SIG-M5 treated with dmso at 0.1 percent for 504 hours (cell line): ENCODE measurements at regions not wholly inside any gene's neighbourhood (a gene's known extent, or its start where the extent isn't known, plus 50 kb on each side); places are given as distances from the start of the nearest gene placed in this dataset.
A peak's percentile ranks its signal among the peaks of the same experiment; 100 is the strongest.

Experiments
- DNase-seq: peaks from one replicate; lab custom pipeline; 2025; ENCODE audit not compliant: unreplicated experiment; lab: John Stamatoyannopoulos, UW

DNA sequence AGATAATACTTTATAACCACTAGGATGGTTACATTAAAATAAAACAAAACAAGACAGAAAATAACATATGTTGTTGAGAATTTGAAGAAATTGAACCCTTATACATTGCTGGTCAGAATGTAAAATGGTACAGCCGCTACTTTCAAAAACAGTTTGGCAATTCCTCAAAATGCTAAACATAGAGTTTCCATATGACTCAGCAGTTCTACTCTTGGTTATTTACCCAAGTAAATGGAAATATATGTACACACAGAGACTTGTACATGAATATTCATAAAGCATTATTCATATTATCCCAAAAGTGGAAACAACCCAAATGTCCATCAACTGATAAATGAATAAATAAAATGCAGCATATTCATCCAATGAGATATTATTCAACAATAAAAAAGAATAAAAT, 92.5 kb upstream of the LRATD1 start:
- DNase-seq, result no peak

DNA sequence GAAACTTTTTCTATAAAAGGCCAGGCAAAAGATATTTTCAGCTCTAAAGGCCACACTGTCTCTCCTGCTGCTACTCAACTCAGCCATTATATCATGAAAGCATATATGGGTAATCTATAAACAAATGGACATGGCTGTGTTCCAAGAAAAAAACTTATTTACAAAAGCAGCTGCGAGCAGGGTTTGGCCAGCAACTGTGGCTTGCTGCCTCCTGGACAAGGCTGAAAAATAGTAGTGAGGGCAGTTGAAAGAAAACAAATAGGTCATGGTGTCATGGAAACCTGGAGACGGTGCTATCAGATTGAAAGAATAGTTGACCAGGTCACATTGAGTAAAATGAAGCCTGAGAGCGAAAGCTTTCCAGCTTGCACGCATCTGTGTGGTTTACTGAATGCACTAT, 89.2 kb upstream of the LRATD1 start:
- peak; percentile 12 for DNase-seq

DNA sequence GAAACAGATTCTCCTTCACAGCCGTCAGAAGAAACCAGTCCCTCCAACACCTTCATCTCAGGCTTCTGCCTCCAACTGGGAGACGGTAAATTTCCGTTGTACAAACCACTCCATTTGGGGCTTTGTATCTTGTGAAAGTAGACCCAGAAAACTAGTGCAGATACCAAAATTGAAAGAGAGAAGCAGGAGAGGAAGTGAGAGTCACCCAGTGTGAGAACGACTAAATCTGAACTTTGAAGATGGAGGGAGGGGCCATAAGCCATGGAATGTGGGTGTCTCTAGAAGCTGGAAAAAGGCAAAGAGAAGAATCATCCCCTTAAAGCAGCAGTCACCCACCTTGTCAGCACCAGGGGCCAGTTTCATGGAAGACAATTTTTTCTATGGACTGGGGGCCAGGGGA, 88.3 kb upstream of the LRATD1 start:
- DNase-seq, result no peak

DNA sequence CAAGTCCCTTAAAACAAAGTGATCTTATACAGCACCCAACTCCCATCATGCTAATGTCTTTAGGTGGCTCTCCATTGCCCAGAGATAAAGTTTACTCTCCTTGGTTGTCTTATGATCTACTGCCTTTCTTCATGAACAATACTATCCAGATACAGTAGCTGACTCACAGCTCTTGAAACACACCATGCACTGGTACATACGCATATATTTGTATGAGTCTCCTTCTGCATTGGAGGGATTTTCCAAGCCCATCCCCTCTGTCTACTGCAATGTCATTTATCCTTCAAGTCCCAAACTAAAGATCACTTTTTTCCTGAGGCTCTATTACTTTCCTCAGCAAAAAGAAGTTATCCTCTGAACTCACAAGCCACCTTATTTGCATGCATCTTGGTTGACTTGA, 84.7 kb upstream of the LRATD1 start:
- DNase-seq, result no peak

DNA sequence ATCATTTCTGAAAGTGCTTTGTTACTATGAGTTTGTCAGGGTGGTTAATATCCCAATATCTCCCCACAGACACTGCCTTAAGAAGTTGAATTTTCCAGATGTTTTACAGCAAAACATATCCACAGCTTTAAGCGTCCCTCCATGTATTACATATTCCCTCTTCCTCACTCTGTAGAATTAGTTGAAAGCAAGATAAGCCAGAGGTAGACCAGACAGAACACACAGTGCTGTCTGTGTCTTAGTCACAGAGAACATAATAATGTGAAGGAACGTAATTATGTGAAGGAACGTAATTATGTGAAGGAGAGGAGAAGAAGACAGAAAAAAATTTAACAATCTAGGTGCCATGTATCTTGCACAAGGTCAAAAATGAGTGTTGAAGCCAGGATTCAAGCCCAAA, 81.9 kb upstream of the LRATD1 start:
- DNase-seq, result no peak

DNA sequence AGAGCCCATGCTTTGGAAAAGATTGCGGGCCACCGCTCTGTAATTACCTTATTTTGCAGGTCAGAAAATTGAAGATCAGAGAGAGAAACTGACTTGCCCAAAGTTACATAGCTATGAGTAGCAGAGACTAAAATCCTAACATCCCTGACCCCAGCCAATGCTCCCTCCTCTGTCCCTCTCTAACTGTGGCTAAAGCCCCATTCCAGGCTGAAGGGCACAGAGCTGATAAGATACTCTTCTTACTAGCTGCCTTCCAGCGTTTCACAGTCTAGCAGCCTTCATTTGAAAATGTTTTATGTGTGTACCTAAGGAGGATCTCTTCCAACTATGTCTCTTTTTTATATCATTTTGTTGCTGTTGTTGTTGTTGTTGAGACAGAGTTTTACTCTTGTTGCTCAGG, 81.4 kb upstream of the LRATD1 start:
- DNase-seq, result no peak

DNA sequence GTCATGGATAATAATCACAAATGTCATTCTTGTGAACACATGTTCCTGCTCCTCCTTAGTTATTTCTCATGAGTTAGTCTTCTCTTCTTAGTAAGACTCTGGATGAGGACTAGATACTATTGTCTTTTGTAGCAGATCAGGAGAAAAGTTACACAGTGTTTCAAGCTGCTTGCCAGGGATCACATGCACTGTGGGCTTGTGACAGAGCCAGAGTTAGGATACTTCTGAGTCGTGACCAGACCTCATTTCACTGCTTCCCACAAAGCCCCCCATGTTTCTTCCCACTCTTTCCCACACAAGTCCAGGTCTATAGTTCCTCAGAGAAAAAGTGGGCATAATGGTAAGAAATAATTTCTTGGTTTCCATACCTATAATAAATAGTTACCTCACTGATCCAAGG, 80.2 kb upstream of the LRATD1 start:
- no peak for DNase-seq

DNA sequence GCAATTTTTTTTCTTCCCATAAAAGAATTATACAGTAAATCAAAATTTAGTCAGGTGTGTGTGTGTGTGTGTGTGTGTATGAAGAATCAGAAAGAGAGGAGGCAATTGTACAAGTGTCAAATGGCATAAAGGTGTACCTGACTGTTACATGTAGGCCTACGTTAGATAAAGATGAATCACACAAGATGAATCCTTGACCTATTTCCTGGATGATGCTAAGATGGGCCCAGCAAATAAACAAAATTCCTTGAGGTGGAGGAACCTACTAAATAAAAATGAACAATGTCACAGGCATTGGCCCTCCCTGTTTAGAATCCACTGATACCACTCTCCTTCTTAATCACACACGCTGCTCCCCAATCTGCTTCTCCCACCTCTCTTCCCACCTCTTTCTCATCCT, 79.7 kb upstream of the LRATD1 start:
- no peak for DNase-seq

DNA sequence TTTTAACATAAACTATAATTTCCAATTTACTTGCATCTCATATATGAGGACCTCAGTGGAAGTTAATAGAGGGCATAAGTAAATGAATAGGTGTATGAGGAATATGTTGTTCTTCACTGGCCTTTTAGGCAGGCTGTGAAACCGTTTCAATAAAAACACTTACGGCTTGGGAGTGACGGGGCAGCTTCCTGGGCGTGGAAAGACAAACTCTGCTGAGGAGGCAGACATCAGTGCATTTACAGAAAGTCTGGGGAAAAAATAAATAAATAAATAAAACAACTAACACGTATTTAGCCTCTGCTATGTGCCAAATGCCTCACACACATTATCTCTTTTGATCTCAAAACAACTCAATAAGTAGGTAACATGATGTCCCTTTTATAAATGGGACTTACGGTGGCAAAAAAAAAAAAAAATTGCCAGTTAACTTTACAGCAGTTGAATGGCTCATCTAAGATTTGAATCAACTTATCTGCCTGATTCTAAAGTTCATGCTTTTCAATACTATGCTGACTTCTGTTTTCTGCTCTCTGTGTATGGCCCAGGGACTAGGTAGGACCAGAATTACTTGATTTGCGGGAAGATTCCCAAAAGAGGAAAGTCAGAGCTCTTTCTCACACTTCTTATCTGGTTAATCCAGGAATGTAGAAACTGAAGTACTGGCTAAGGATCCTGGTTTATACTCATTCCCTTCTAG, 77.5 kb upstream of the LRATD1 start:
- DNase-seq, result no peak

DNA sequence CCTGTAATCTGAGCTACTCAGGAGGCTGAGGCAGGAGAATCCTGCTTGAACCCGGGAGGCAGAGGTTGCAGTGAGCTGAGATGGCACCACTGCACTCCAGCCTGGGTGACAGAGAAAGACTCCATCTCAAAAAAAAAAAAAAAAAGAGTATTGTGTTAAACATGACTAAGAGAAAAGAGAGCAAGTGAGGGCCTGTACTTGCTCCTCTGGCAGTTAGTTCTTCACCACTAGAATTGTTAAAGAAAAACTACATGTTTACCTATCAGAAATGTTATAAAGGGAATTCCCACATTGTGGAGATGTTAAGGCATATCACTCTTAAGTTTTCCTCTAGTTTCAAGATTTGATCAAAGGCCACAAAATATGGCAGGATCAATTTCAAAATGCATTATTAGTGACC, 75.4 kb upstream of the LRATD1 start:
- DNase-seq, result no peak

DNA sequence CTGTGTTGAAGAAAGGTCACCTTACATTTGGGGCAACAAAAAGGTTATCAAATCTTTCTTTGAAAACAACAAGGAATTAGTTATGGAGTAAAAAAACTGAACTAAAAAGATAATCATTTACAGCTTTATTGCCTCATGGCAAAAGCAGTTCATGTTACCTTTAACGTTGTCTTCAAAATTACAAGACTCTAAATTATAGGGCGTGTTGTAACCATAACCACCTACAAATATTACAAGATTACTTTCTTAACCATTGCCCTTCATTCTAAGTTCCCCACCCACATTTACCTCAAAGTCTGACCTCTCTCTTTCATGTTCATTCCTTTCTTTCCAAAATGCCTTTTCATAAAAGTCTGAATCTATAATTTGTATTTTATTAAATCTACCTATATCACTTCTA, 74.6 kb upstream of the LRATD1 start:
- DNase-seq, result no peak

DNA sequence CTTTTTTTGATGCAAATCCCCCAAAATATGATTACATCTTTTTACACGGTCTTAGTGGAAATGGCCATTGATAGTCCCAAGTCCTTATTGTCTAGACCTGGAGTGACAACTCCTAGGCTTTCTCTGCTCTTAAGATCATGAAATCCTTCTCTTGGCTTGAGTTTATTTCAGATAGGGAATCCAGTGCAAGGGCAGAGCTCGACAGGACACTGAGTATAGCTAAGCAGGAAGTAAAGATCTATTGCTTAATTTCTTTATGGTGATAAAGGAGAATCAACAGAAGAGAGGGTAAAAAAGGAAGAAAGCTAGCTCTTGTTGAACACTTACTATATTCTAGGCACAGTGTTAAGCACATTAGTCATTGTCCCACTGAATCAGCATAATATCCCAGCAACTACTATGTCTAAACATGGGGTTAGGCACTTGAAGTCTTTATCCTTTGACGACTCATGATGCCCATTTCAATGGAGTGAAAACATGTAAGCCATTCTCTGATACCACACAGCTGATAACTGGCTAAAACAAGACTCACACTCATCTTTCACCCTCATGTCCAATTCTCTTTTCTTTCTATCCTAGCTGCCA, 74.1 kb upstream of the LRATD1 start:
- DNase-seq, result no peak

DNA sequence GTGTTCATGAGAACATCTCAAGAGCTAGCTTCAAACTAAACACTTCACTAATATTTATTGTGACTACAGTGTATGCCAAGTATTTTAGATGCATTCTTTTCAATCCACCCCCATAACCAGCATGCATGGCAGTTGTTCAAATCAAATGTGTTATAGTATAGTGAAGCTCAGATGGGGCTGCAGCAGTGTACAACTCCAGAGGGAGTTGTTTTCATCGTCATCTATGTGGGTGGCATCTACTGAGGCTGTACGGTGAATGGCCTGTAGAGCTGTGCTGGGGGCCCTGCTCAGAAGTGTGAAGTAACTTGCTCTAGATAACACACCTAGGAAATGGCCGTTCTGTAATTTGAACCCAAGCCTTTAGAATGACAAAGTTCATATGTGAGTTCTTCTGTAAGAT, 71.8 kb upstream of the LRATD1 start:
- no peak for DNase-seq

DNA sequence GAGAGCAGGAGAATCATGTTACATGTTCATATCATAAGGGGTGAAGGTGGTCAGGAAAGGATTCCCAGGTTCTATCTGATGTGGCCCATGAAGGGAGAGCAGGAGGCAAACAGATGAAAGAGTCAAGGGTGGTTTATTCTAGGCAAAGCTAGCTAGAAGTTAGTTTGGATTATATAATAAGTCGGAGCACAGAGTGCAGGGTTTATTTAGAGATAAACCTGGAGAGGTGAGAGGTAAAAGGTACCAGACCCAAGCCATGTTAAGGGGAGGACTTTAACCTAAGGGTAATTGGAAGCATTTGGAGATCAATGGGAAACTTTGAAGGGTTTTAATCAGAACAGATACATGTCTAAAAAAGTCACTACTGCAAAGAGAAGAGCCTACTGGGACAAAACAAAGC, 69.2 kb upstream of the LRATD1 start:
- no peak for DNase-seq

DNA sequence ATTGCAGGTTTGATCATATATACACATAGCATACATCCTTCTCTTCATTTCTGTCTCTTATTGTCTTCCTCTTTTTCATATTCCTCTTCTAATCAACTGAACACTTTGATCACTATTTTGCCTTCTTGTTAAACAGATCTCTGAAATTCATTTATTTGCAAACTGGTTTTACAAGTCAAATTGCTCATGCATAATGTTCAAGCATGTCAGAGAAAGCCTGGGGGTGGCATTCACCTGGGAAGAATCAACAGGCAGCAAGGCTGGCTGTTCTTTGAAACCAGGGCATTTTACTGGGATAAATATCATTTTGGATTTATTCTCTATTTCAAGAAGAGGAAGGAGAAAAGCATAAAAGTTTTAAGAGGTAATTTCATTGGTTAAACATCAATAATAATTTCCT, 66.9 kb upstream of the LRATD1 start:
- DNase-seq, result no peak

DNA sequence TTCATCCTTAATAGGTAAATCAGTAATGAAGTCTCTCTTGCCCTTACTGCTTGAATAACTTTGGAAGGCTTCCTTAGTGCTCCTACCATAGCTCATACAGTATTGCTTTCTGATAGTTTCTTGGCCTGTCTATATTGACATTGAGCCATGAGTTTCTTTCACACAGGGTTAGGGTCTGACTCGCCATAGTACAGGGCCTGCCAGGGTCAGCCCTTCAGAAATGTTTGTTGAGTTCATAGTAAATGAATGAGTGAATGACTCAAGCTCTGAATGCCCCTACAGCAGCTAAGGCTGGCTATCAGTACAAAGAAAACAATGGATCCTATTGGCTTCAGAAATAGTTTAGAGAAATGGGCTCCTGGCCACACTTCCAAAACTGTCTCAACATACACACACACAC, 65.0 kb upstream of the LRATD1 start:
- no peak for DNase-seq

DNA sequence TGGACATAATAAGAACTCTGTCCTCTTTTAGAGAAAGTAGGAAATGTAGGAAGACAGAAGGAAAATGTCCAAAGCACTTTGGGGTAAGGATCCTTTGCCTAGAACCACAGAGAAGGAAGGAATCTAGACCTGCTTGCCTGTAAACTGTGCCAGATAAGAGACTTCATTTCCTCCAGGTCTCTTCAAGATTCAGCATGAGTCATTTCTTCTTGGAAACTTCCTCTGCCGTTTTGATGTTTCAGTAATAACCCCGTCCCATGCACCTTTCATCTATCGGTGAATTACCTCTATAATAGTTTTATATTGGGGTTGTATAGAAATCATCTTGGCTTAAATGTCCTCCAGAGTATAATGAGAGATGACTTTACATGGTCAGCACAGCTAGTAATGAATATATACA, 63.2 kb upstream of the LRATD1 start:
- DNase-seq, result no peak

DNA sequence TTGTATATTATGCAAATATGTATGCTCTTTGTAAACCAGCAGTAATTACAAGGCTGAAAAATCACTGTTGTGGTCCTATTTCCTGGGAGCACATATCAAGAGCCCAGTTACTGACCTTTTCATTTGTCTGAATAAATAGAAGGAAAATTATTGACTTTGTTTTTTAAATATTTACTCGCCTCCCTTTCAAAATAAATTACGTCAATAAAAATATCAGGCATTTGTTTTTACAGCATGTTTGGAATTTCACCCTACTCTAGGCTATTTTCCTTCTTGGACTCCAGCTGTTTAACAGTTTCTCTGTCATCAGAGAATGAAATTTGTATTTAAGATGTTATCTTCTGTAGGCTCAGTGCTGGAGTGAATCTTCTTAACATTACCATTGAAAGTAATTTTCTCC, 59.9 kb upstream of the LRATD1 start:
- DNase-seq, result no peak

DNA sequence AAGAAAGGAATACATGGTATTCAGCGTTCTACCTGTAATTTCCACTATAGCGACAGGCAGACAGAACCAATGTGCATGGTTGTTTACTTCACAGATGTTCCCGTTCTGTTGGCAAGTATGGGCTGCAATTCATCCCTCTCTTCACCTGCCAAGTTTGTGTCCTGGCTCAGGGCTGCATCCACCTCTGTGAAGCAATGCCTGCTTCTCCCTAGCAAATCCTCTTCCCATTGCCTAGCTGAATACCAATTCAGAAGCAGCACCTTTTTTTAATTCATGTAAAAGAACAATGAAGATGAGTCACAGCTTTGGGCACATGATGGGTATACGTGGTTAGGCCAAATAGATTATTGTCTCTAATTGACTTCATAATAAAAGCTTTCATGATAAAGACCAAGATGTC, 54.7 kb upstream of the LRATD1 start:
- no peak for DNase-seq
